GM20000 (cell line): ENCODE measurements at regions not wholly inside any gene's neighbourhood (a gene's known extent, or its start where the extent isn't known, plus 50 kb on each side); places are given as distances from the start of the nearest gene placed in this dataset.
"Not testable (repeated sequence)": the region's sequence is repeated elsewhere in the genome, so short reads cannot be mapped to it uniquely, and the experiment has no call there.

ENCODE experiments used
- DNase-seq: peaks from one replicate; pipeline ENCODE4 v3.0.0; 2012; ENCODE audit warnings: low spot score
- TF ChIP-seq, protein P1 (sequence below): IDR thresholded peaks from 2 replicates; pipeline ENCODE4 v1.5.1; 2012; ENCODE audit warnings: mild to moderate bottlenecking, control low read depth; ENCODE audit errors: extremely low read depth, missing control alignments

DNA sequence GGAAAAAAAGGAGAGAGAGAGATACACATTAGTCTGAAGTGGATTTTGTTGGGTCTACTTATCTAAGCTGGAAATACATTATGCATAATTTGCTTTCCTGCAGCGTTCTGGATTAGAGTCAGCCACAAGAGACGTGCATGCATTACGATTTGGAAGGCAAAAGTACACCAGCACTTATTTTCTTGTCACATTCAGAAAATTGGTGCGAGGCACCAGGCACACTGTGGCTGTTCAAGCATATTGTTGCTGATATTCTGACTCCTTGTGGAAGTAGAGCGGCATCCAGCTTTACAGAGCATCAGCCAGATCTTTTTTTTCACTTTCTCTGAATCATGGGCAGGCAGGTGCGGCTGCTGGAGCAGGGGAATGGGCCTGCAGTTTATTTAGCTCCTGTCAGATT, 905.6 kb upstream of the SPRY2 start:
- DNase-seq: no peak
- TF ChIP-seq, protein P1, sequence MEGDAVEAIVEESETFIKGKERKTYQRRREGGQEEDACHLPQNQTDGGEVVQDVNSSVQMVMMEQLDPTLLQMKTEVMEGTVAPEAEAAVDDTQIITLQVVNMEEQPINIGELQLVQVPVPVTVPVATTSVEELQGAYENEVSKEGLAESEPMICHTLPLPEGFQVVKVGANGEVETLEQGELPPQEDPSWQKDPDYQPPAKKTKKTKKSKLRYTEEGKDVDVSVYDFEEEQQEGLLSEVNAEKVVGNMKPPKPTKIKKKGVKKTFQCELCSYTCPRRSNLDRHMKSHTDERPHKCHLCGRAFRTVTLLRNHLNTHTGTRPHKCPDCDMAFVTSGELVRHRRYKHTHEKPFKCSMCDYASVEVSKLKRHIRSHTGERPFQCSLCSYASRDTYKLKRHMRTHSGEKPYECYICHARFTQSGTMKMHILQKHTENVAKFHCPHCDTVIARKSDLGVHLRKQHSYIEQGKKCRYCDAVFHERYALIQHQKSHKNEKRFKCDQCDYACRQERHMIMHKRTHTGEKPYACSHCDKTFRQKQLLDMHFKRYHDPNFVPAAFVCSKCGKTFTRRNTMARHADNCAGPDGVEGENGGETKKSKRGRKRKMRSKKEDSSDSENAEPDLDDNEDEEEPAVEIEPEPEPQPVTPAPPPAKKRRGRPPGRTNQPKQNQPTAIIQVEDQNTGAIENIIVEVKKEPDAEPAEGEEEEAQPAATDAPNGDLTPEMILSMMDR: no peak

DNA sequence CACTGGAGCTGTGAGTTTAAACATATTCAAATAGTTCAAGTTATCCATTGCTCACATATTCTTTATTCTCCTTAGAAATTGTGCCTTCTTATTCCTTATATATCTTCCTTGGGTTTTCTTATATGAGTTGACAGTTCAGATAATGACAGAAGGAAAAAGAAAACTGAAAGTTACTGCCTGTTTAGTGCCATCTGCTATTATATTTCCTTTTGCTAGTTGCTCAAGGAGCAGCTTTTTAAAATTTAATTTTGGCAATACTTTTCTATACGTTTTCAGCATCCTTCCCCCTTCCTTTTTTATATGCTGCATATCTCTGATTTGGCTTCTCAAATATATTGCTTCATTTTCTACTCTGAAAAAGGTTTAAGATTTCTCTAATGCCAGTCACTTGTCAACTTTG, 903.1 kb upstream of the SPRY2 start:
- no peak for DNase-seq
- TF ChIP-seq, protein P1: no peak

DNA sequence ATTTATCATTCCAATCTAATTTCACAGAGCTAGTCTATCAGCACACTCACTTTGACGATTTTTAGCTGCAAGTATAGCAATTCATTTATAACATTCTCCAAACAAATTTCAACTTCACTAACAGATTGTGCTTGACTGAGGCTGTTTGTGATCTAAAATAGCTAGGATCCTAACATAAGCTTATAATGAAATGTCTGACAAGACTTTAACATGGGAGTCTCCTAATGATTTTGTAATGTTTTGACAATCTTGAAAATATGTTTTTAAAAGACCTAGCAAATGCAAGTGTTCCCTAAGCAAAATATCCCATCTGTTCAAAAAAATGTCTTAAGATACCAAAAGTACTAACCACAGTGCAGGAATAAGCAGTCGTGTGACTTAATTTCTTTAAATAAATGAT, 889.5 kb upstream of the SPRY2 start:
- TF ChIP-seq, protein P1: no peak
- no peak for DNase-seq

DNA sequence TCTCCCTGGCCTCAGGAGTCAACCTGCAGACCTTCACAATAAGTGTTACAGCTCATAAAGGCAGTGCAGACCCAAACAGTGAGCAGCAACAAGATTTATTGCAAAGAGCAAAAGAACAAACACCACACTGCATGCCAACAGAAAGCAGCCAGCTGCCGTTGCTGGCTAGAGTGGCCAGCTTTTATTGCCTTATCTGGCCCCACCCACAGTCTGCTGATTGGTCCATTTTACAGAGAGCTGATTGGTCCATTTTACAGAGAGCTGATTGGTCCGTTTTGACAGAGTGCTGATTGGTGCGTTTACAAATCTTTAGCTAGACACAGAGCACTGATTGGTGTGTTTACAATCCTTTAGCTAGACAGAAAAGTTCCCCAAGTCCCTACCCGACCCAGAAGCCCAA, 885.9 kb upstream of the SPRY2 start:
- DNase-seq: not testable (repeated sequence)

DNA sequence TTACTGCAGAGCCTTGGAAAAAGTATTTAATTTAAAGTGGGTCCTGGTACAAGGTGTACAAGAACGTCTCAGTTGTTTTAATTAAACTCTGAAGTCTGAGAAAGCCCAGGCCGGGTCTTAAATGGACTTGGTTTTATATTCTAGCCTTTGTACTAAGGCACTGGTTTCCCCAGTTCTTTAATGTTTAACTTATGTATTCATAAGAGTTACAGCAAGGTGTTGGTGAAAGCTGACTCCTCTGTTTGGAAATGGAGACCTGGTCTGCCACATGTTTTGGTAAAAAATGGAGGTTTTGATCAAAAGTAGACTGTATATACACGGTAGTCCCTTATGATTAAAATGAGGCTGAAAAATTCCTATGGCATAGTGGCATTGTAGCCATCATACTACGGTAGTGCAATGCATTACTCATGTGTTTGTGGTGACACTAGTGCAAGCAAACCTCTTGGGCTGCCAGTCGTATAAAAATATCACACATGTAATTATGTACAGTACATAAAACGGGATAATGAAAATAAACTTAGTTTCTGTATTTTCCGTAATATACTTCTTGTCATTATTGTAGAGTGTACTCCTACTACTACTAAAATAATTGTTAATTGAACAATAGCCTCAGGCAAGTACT, 883.4 kb upstream of the SPRY2 start:
- DNase-seq: no peak
- TF ChIP-seq, protein P1: no peak

DNA sequence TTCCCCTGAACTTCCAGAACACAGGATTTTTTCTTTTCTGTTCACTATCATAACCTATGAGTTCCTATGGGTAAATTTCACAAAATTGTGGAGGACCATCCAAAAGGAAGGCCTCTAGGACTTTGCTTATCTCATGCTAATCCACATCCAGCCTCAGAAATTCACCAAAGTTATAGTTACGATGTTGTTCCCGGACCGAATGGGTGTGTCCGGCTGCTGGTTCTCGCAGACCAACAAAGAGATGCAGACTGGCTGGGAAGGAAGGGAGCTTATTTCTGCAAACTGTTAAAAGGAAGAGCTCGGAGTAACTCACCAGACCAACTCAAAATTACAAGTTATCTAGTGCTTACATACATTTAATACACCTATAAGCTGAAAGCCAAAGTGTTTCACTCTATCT, 882.9 kb upstream of the SPRY2 start:
- TF ChIP-seq, protein P1: no peak
- no peak for DNase-seq

DNA sequence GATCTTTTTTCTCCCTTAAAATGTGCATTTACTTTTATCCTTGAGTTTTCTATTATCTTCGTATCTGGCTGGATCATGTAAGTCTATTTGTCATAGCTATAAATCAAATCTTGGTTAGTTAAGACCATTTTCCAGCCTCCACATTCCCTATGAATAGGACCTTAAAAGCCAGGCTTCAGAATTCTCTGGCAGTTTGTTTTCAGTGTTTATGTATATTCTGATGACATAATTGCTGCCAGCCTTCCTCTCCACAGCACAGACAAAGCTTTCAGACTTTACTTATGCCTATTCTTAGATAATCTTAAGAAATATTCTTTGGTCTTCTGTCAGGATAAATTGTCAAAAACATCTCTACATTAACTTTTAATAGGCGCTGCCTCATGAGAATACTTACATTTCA, 870.8 kb upstream of the SPRY2 start:
- no peak for DNase-seq

DNA sequence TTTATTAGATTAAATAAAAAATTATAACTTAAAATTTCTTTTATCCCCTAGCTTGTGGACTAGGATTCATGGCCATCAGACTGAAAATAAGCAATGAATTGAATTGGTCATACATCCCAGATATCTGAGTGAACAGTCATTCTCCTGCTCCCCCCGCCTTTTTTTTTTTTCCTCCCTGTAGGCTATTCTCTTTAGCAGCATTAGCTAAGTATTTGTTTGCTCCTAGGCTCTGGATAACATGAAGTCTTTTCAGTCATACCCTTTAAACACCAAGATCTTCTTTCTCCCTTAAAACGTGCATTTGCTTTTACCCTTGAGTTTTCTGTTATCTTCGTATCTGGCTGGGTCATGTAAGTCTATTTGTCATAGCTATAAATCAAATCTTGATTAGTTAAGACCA, 866.7 kb upstream of the SPRY2 start:
- TF ChIP-seq, protein P1: no peak
- no peak for DNase-seq

More for the DNA sequence above, 870.8 kb upstream of the SPRY2 start:
- TF ChIP-seq, protein P1: no peak
